Mesothelial cell of epicardium (in vitro differentiated cells): ENCODE measurements at regions not wholly inside any gene's neighbourhood (a gene's known extent, or its start where the extent isn't known, plus 50 kb on each side); places are given as distances from the start of the nearest gene placed in this dataset.

Source experiments
- DNase-seq, 2 experiments: peaks; one replicate each; pipeline ENCODE4 v3.0.0; 2021; ENCODE audit warnings: low spot score in 2 of 2; ENCODE audit not compliant: unreplicated experiment in 2 of 2
- H3K27ac Mint-ChIP-seq: 2 replicates; pipeline ENCODE4 v1.8.0; 2021; ENCODE audit warnings: mixed read lengths
- H3K27me3 Mint-ChIP-seq: 2 replicates; pipeline ENCODE4 v1.8.0; 2021; ENCODE audit warnings: low read depth, mixed read lengths
- H3K36me3 Mint-ChIP-seq: 2 replicates; pipeline ENCODE4 v1.8.0; 2021; ENCODE audit warnings: mixed read lengths
- H3K4me1 Mint-ChIP-seq: 2 replicates; pipeline ENCODE4 v1.8.0; 2021; ENCODE audit warnings: mixed read lengths
- H3K4me3 Mint-ChIP-seq: 2 replicates; pipeline ENCODE4 v1.8.0; 2021; ENCODE audit warnings: mild to moderate bottlenecking, moderate library complexity, mixed read lengths
- H3K9me3 Mint-ChIP-seq: 2 replicates; pipeline ENCODE4 v1.8.0; 2021; ENCODE audit warnings: mixed read lengths
- CTCF ChIP-seq: fragments of 200-600 bp; sonication (generic); IDR thresholded peaks from one replicate; pipeline ENCODE4 v1.5.0; 2021; ENCODE audit warnings: antibody characterized with exemption; ENCODE audit not compliant: unreplicated experiment

DNA sequence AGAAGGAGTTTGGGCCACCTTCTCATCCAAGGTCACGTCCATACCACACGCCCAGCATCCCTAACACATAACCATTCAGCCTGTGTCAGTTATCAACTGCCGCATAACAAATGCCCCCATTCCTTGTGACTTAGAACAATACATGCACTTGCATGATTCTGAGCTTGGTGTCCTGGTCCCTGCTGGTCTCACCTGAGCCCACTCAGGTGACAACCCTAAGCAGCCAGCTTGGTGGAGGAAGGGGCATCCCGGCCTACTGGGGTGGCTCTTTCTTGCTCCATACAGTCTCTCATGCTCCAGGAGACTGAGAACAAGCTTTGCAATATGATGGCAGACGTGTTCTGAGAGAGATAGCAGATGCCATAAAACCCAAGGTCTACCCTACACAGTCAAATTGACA lies 1276.9 kb downstream of the TBC1D22A start:
- no peak overlapping the region for H3K4me3 Mint-ChIP-seq
- H3K4me1 Mint-ChIP-seq = no peaks in the 10 kb centered on the region
- H3K36me3 Mint-ChIP-seq = no peaks in the 10 kb centered on the region
- no peak for DNase-seq
- peaks cover 15% of the 10 kb centered on the region for H3K9me3 Mint-ChIP-seq
- H3K27me3 Mint-ChIP-seq = peaks cover 8% of the 10 kb centered on the region
- no peak overlapping the region for H3K27ac Mint-ChIP-seq
- no peak for TF ChIP-seq CTCF

DNA sequence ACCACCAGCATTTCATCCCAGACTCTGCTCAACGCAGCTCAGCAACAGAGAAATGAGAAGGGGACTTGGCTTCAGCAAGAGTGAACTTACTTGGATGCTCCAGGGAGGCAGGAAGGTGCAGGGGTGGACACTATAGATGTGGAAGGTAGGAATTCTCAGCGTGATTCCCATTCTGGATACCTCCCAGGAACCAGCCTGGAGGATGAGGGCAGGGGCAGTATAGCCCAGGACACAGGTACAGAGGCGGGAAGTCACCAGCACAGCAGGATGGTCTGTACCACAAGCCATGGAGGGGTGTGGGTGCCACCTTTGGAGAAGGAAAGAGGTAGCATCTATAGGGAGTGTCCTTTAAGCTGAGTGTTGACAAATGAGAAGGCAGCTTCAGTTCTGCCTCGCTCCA lies 1275.2 kb downstream of the TBC1D22A start:
- H3K36me3 Mint-ChIP-seq = no peaks in the 10 kb centered on the region
- peaks cover 8% of the 10 kb centered on the region for H3K27me3 Mint-ChIP-seq
- no peak overlapping the region for H3K27ac Mint-ChIP-seq
- no peak overlapping the region for H3K4me3 Mint-ChIP-seq
- no peak for TF ChIP-seq CTCF
- no peaks in the 10 kb centered on the region for H3K4me1 Mint-ChIP-seq
- peaks cover 20% of the 10 kb centered on the region for H3K9me3 Mint-ChIP-seq
- no peak for DNase-seq

DNA sequence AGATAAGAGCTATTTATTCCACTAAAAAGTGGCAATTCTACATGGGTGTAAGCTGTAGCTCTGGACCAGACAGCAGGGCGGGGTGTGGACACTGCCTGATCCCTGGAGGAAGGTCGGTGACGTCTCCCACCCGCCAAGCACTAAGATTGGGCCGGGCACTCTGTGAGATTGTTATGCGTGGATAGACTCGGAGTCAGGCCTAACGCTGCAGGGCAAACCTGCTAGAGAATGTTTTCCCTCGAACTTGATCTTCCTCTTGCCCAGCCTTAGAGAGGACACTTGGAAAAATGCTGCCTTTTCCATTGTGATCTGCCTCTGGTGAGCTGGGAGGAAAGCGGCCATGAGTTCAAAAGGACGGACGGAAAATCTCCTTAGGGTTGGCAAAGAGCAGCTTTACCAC lies 1273.4 kb downstream of the TBC1D22A start:
- H3K4me1 Mint-ChIP-seq = no peaks in the 10 kb centered on the region
- no peak for DNase-seq
- peaks cover 8% of the 10 kb centered on the region for H3K27me3 Mint-ChIP-seq
- H3K4me3 Mint-ChIP-seq = no peak overlapping the region
- no peak for TF ChIP-seq CTCF
- H3K36me3 Mint-ChIP-seq = no peaks in the 10 kb centered on the region
- H3K9me3 Mint-ChIP-seq = peaks cover 20% of the 10 kb centered on the region
- H3K27ac Mint-ChIP-seq = no peak overlapping the region

DNA sequence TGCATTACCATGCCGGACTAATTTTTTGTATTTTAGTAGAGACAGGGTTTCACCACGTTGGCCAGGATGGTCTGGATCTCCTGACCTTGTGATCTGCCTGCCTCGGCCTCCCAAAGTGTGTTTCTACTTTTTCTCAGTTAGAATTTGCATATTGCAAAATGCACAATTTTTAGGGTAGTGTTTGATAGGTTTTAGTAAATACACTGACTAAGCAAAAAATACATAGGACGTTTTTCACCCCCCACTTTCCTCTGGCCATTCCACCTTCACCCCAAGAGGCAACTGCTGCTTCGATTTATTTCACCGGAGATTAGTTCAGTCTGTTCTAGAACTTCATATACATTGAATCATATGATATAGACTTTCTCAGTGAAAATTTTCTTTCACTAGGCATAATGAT lies 1269.1 kb downstream of the TBC1D22A start:
- no peak overlapping the region for H3K4me3 Mint-ChIP-seq
- no peak overlapping the region for H3K27ac Mint-ChIP-seq
- TF ChIP-seq CTCF = no peak
- H3K9me3 Mint-ChIP-seq = peaks cover 21% of the 10 kb centered on the region
- no peaks in the 10 kb centered on the region for H3K36me3 Mint-ChIP-seq
- no peak for DNase-seq
- no peaks in the 10 kb centered on the region for H3K4me1 Mint-ChIP-seq
- peaks cover 2% of the 10 kb centered on the region for H3K27me3 Mint-ChIP-seq

GRCh38 chr22:48025096-48025495 lies 1262.6 kb downstream of the TBC1D22A start:
- peaks cover 44% of the 10 kb centered on the region for H3K9me3 Mint-ChIP-seq
- H3K27me3 Mint-ChIP-seq = no peaks in the 10 kb centered on the region
- H3K4me3 Mint-ChIP-seq = no peak overlapping the region
- TF ChIP-seq CTCF = no peak
- H3K27ac Mint-ChIP-seq = no peak overlapping the region
- H3K36me3 Mint-ChIP-seq = no peaks in the 10 kb centered on the region
- DNase-seq = no peak
- no peaks in the 10 kb centered on the region for H3K4me1 Mint-ChIP-seq

DNA sequence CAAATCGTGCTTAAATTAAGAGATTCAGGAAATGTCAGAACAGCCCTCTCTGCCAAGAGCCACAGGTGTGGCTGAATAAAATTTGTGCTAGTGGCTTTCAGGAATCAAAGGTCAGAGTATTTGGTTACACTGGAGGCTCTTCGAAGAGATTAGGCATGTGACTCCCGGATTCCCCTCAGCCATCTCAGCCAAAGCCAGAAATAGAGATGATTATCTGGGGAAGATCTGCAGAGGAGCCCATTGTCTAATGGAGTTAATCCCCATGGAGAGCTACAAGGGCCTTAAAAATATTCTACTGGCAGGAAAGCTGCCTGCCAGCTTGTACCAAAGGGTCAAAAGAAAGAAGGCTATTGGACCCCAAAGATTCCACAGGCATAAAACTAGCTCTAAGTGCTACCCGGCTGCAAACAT lies 1259.5 kb downstream of the TBC1D22A start:
- Mint-ChIP-seq H3K36me3 (peaks cover 7% of the 10 kb centered on the region), H3K4me1 (no peaks in the 10 kb centered on the region), H3K27ac (no peak overlapping the region), H3K4me3 (no peak overlapping the region), H3K9me3 (peaks cover 60% of the 10 kb centered on the region), H3K27me3 (no peaks in the 10 kb centered on the region)
- no peak for DNase-seq
- TF ChIP-seq CTCF = no peak
